ENCODE measurements at regions not wholly inside any gene's neighbourhood (a gene's known extent, or its start where the extent isn't known, plus 50 kb on each side); places are given as distances from the start of the nearest gene placed in this dataset.
"Not testable (repeated sequence)": the region's sequence is repeated elsewhere in the genome, so short reads cannot be mapped to it uniquely, and the experiment has no call there.

- no peak for DNase-seq
Observed at GRCh38 chr11:116403794-116404461, 368.9 kb downstream of the BUD13 start.

- no peak for DNase-seq
Observed at GRCh38 chr11:116400081-116400480, 372.7 kb downstream of the BUD13 start.

GRCh38 chr11:116397602-116398084 lies 375.1 kb downstream of the BUD13 start:
- DNase-seq: no peak

- DNase-seq: no peak
Observed at GRCh38 chr11:116396331-116396730, 376.5 kb downstream of the BUD13 start.

- DNase-seq: no peak
Observed at GRCh38 chr11:116394022-116394421, 378.8 kb downstream of the BUD13 start.

- DNase-seq: no peak
Observed at GRCh38 chr11:116390963-116391362, 381.8 kb downstream of the BUD13 start.

- DNase-seq: no peak
Observed at GRCh38 chr11:116388146-116388545, 384.6 kb downstream of the BUD13 start.

GRCh38 chr11:116387641-116388040 lies 385.1 kb downstream of the BUD13 start:
- DNase-seq: no peak

GRCh38 chr11:116386118-116386699 lies 386.6 kb downstream of the BUD13 start:
- DNase-seq: no peak

- DNase-seq: no peak
Observed at GRCh38 chr11:116384876-116385275, 387.9 kb downstream of the BUD13 start.

GRCh38 chr11:116384407-116384806 lies 388.4 kb downstream of the BUD13 start:
- DNase-seq: no peak

GRCh38 chr11:116379185-116379828 lies 393.5 kb downstream of the BUD13 start:
- DNase-seq: peak; percentile 3 to 22

GRCh38 chr11:116376547-116376946 lies 396.2 kb downstream of the BUD13 start:
- no peak for DNase-seq

- no peak for DNase-seq
Observed at GRCh38 chr11:116376054-116376453, 396.7 kb downstream of the BUD13 start.

- no peak for DNase-seq
Observed at GRCh38 chr11:116375221-116375620, 397.6 kb downstream of the BUD13 start.

GRCh38 chr11:116374085-116374484 lies 398.7 kb downstream of the BUD13 start:
- DNase-seq: no peak

GRCh38 chr11:116373104-116373944 lies 399.5 kb downstream of the BUD13 start:
- DNase-seq: no peak

- DNase-seq: no peak
Observed at GRCh38 chr11:116371146-116371545, 401.6 kb downstream of the BUD13 start.

- DNase-seq: no peak
Observed at GRCh38 chr11:116368784-116369183, 404.0 kb downstream of the BUD13 start.

- DNase-seq: no peak
Observed at GRCh38 chr11:116366980-116367645, 405.7 kb downstream of the BUD13 start.

GRCh38 chr11:116366451-116366850 lies 406.3 kb downstream of the BUD13 start:
- no peak for DNase-seq

- not testable (repeated sequence) for DNase-seq
Observed at GRCh38 chr11:116364925-116365324, 407.9 kb downstream of the BUD13 start.

GRCh38 chr11:116364348-116364747 lies 408.4 kb downstream of the BUD13 start:
- no peak for DNase-seq
